DOHH2 (cell line): ENCODE measurements at regions not wholly inside any gene's neighbourhood (a gene's known extent, or its start where the extent isn't known, plus 50 kb on each side); places are given as distances from the start of the nearest gene placed in this dataset.

Experiments
- H3F3A ChIP-seq: fragments of 200-600 bp; sonication (generic), shearing (Covaris generic); 2 replicates; pipeline ENCODE4 v1.6.0; 2016; ENCODE audit warnings: antibody characterized with exemption, mild to moderate bottlenecking; ENCODE audit not compliant: control insufficient read depth, insufficient read depth
- H3K27ac ChIP-seq: fragments of 200-600 bp; sonication (generic); 2 replicates; pipeline ENCODE4 v1.5.1; 2014; ENCODE audit warnings: low read depth, mild to moderate bottlenecking, low read length, moderate library complexity
- H3K27me3 ChIP-seq: fragments of 200-600 bp; sonication (generic); 2 replicates; pipeline ENCODE4 v1.6.1; 2014; ENCODE audit warnings: mild to moderate bottlenecking, low read length, mixed read lengths; ENCODE audit not compliant: control insufficient read depth
- H3K36me3 ChIP-seq: fragments of 200-600 bp; sonication (generic); 2 replicates; pipeline ENCODE4 v1.6.1; 2014; ENCODE audit warnings: mild to moderate bottlenecking, low read length, moderate library complexity, mixed read lengths; ENCODE audit not compliant: control insufficient read depth
- H3K4me1 ChIP-seq: fragments of 200-600 bp; sonication (generic); 2 replicates; pipeline ENCODE4 v1.6.1; 2014; ENCODE audit warnings: mild to moderate bottlenecking, low read length, mixed read lengths; ENCODE audit not compliant: control insufficient read depth
- H3K4me2 ChIP-seq: fragments of 200-600 bp; sonication (generic); 2 replicates; pipeline ENCODE4 v1.6.0; 2014; ENCODE audit warnings: mild to moderate bottlenecking, low read length, moderate library complexity
- H3K4me3 ChIP-seq: fragments of 200-600 bp; sonication (generic); 2 replicates; pipeline ENCODE4 v1.5.1; 2014; ENCODE audit warnings: mild to moderate bottlenecking, low read length, mixed read lengths
- H3K79me2 ChIP-seq: fragments of 200-600 bp; sonication (generic); 2 replicates; pipeline ENCODE4 v1.6.1; 2014; ENCODE audit warnings: mild to moderate bottlenecking, low read length, mixed read lengths; ENCODE audit not compliant: control insufficient read depth
- H3K9me2 ChIP-seq: fragments of 200-600 bp; sonication (generic); replicated peaks from 2 replicates; pipeline ENCODE4 v1.6.1; 2014; ENCODE audit warnings: mild to moderate bottlenecking, low read length, mixed read lengths; ENCODE audit not compliant: control insufficient read depth
- H3K9me3 ChIP-seq: fragments of 200-600 bp; sonication (generic); 2 replicates; pipeline ENCODE4 v1.6.1; 2014; ENCODE audit warnings: antibody characterized with exemption, low read length, mixed read lengths; ENCODE audit not compliant: control insufficient read depth, insufficient read depth
- H4K20me1 ChIP-seq: fragments of 200-600 bp; sonication (generic); 2 replicates; pipeline ENCODE4 v1.6.0; 2014; ENCODE audit warnings: low read depth, mild to moderate bottlenecking, antibody characterized with exemption, low read length, moderate library complexity; ENCODE audit not compliant: control insufficient read depth, insufficient read depth
- CTCF ChIP-seq: fragments of 200-600 bp; sonication (generic); IDR thresholded peaks from one replicate; pipeline ENCODE4 v1.5.1; 2014; ENCODE audit warnings: antibody characterized with exemption, mild to moderate bottlenecking, low read depth, low read length; ENCODE audit not compliant: poor library complexity, severe bottlenecking
- EZH2phosphoT487 ChIP-seq: fragments of 200-600 bp; sonication (generic); IDR thresholded peaks from 2 replicates; pipeline ENCODE4 v1.6.1; 2017; ENCODE audit warnings: borderline replicate concordance, mild to moderate bottlenecking, antibody characterized with exemption, low read length, moderate library complexity, mixed read lengths

- Histone ChIP-seq H3K4me3 (no peak overlapping the region), H3K36me3 (no peaks in the 10 kb centered on the region), H3K4me1 (no peaks in the 10 kb centered on the region), H3K27me3 (0 out of 2 replicates have a peak, but pooled peaks cover 2% of the 10 kb centered on the region), H4K20me1 (no peaks in the 10 kb centered on the region), H3K9me3 (no peaks in the 10 kb centered on the region), H3K27ac (no peak overlapping the region), H3F3A (no peaks in the 10 kb centered on the region), H3K9me2 (no peaks in the 10 kb centered on the region), H3K4me2 (no peak overlapping the region), H3K79me2 (no peaks in the 10 kb centered on the region)
- TF ChIP-seq EZH2phosphoT487 (no peak), CTCF (no peak)
Observed at GRCh38 chr12:75661908-75662307, 150.5 kb upstream of the KRR1 start.

GRCh38 chr12:75660805-75661404 is 149.5 kb upstream of the KRR1 start:
- H3F3A ChIP-seq = no peaks in the 10 kb centered on the region
- H3K27me3 ChIP-seq = 0 out of 2 replicates have a peak, but pooled peaks cover 2% of the 10 kb centered on the region
- no peaks in the 10 kb centered on the region for H3K79me2 ChIP-seq
- H3K36me3 ChIP-seq = no peaks in the 10 kb centered on the region
- no peak overlapping the region for H3K4me2 ChIP-seq
- no peaks in the 10 kb centered on the region for H3K9me3 ChIP-seq
- H3K4me3 ChIP-seq = no peak overlapping the region
- H4K20me1 ChIP-seq = no peaks in the 10 kb centered on the region
- no peak overlapping the region for H3K27ac ChIP-seq
- no peak for TF ChIP-seq CTCF
- no peak for TF ChIP-seq EZH2phosphoT487
- no peaks in the 10 kb centered on the region for H3K4me1 ChIP-seq
- no peaks in the 10 kb centered on the region for H3K9me2 ChIP-seq

- H3K4me2 ChIP-seq = no peak overlapping the region
- H3K9me3 ChIP-seq = no peaks in the 10 kb centered on the region
- H3K9me2 ChIP-seq = no peaks in the 10 kb centered on the region
- H3K79me2 ChIP-seq = no peaks in the 10 kb centered on the region
- H3K4me3 ChIP-seq = no peak overlapping the region
- no peaks in the 10 kb centered on the region for H4K20me1 ChIP-seq
- no peaks in the 10 kb centered on the region for H3K4me1 ChIP-seq
- no peaks in the 10 kb centered on the region for H3F3A ChIP-seq
- H3K27me3 ChIP-seq = 0 out of 2 replicates have a peak, but pooled peaks cover 2% of the 10 kb centered on the region
- TF ChIP-seq CTCF (no peak), EZH2phosphoT487 (no peak)
- no peak overlapping the region for H3K27ac ChIP-seq
- no peaks in the 10 kb centered on the region for H3K36me3 ChIP-seq
Observed at GRCh38 chr12:75660107-75660530, 148.7 kb upstream of the KRR1 start.
